B cell (primary cell): ENCODE measurements at regions not wholly inside any gene's neighbourhood (a gene's known extent, or its start where the extent isn't known, plus 50 kb on each side); places are given as distances from the start of the nearest gene placed in this dataset.

Experiments
- ATAC-seq: fragments of 200-7000 bp; cut with Tn5 transposase; one replicate; pipeline ENCODE4 v1.10.0; 2021; ENCODE audit warnings: low read depth, mild to moderate bottlenecking, moderate number of reproducible peaks, moderate library complexity
- CTCF ChIA-PET: fragments of 350-600 bp; sonication (Branson Sonifier 250); formaldehyde crosslinking; loops from one replicate; lab custom pipeline; 2021; ENCODE audit warnings: antibody characterized with exemption, inconsistent platforms; lab: Charles Lee
- POLR2A ChIA-PET: fragments of 350-600 bp; sonication (Branson Sonifier 250); formaldehyde crosslinking; loops from one replicate; lab custom pipeline; 2021; ENCODE audit warnings: antibody characterized with exemption; lab: Charles Lee
- DNase-seq: peaks from one replicate; pipeline ENCODE4 v3.0.0; 2013
- H2AFZ ChIP-seq: 2 replicates; pipeline ENCODE4 v1.6.1; 2012; ENCODE audit warnings: mild to moderate bottlenecking, low read depth, low read length; ENCODE audit not compliant: insufficient read depth, poor library complexity, severe bottlenecking
- H3K27ac ChIP-seq, 2 donors: 1 replicate in 1 of 2; 2 replicates in 1 of 2; pipeline ENCODE4 v1.5.1; 2012 to 2013; ENCODE audit warnings: low read length in 2 of 2, mild to moderate bottlenecking in 2 of 2, moderate library complexity in 1 of 2
- H3K27me3 ChIP-seq, 4 experiments: fragments of 200-600 bp in 1 of 4; sonication (generic) in 1 of 4; replicated peaks in 1 of 4; 1 replicate in 2 of 4; 2 replicates in 2 of 4; pipeline versions ENCODE4 v1.6.1 to v1.7.0; 2013 to 2016; ENCODE audit warnings: low read length in 3 of 4, mild to moderate bottlenecking in 2 of 4, mixed read lengths in 1 of 4, moderate library complexity in 1 of 4; ENCODE audit not compliant: insufficient read depth in 4 of 4, control insufficient read depth in 3 of 4; ENCODE audit errors: control extremely low read depth in 1 of 4
- H3K36me3 ChIP-seq, 2 experiments: replicated peaks in 1 of 2; 1 replicate in 1 of 2; 2 replicates in 1 of 2; pipeline versions ENCODE4 v1.6.1 to v1.7.1; 2013; ENCODE audit warnings: low read length in 1 of 2; ENCODE audit not compliant: insufficient read depth in 2 of 2, control insufficient read depth in 1 of 2; ENCODE audit errors: control extremely low read depth in 1 of 2, extremely low read depth in 1 of 2
- H3K4me1 ChIP-seq, 2 donors: fragments of 200-600 bp in 1 of 2; sonication (generic) in 1 of 2; 1 replicate in 1 of 2; 2 replicates in 1 of 2; pipeline versions ENCODE4 v1.5.1 to v1.6.1; 2013 to 2017; ENCODE audit warnings: low read length in 2 of 2; ENCODE audit not compliant: control insufficient read depth in 2 of 2, insufficient read depth in 2 of 2
- H3K4me2 ChIP-seq: replicated peaks from 2 replicates; pipeline ENCODE3; 2012; ENCODE audit warnings: mild to moderate bottlenecking, low read depth, low read length; ENCODE audit not compliant: poor library complexity, severe bottlenecking
- H3K4me3 ChIP-seq, 5 experiments: fragments of 200-600 bp in 1 of 5; sonication (generic) in 1 of 5; 1 replicate in 3 of 5; 2 replicates in 2 of 5; pipeline versions ENCODE4 v1.5.1 to v1.7.0; 2011 to 2016; ENCODE audit warnings: low read length in 4 of 5, mild to moderate bottlenecking in 4 of 5, low read depth in 2 of 5, control low read depth in 1 of 5, moderate library complexity in 1 of 5; ENCODE audit not compliant: insufficient read depth in 1 of 5; ENCODE audit errors: control extremely low read depth in 1 of 5, extremely low read depth in 1 of 5
- H3K79me2 ChIP-seq: fragments of 200-600 bp; sonication (generic); one replicate; pipeline ENCODE4 v1.6.0; 2016; ENCODE audit warnings: low read length; ENCODE audit not compliant: control insufficient read depth, insufficient read depth
- H3K9ac ChIP-seq: fragments of 200-600 bp; sonication (generic); 2 replicates; pipeline ENCODE4 v1.6.1; 2017; ENCODE audit warnings: mild to moderate bottlenecking, low read length, moderate library complexity
- H3K9me3 ChIP-seq, 3 donors: one replicate each; pipeline versions ENCODE4 v1.6.1 to v1.7.1; 2013; ENCODE audit warnings: low read length in 2 of 3; ENCODE audit not compliant: control insufficient read depth in 2 of 3, insufficient read depth in 1 of 3; ENCODE audit errors: control extremely low read depth in 1 of 3
- H4K20me1 ChIP-seq: 2 replicates; pipeline ENCODE4 v1.6.0; 2012; ENCODE audit warnings: mild to moderate bottlenecking, low read length; ENCODE audit not compliant: insufficient read depth, control insufficient read depth, poor library complexity, severe bottlenecking
- H3K27ac Mint-ChIP-seq: one replicate; pipeline ENCODE4 v1.8.0; 2021; ENCODE audit warnings: mixed read lengths
- H3K27me3 Mint-ChIP-seq: one replicate; pipeline ENCODE4 v1.8.0; 2021; ENCODE audit warnings: mixed read lengths
- H3K4me1 Mint-ChIP-seq: one replicate; pipeline ENCODE4 v1.8.0; 2021; ENCODE audit warnings: mixed read lengths
- H3K4me3 Mint-ChIP-seq: one replicate; pipeline ENCODE4 v1.8.0; 2021; ENCODE audit warnings: mixed read lengths
- H3K9me3 Mint-ChIP-seq: one replicate; pipeline ENCODE4 v1.8.0; 2022; ENCODE audit warnings: mixed read lengths; ENCODE audit not compliant: insufficient read depth
- CTCF ChIP-seq: fragments of 200-600 bp; IDR thresholded peaks from one replicate; pipeline ENCODE4 v1.8.0; 2022; ENCODE audit warnings: antibody characterized with exemption, mild to moderate bottlenecking
- EZH2 ChIP-seq: IDR thresholded peaks from 2 replicates; pipeline ENCODE4 v1.6.1; 2012; ENCODE audit warnings: borderline replicate concordance, low read depth, mild to moderate bottlenecking, moderate library complexity, low read length; ENCODE audit not compliant: insufficient read depth, poor library complexity, severe bottlenecking
- WGBS: methylation state at CpG from one replicate; pipeline ENCODE4 v1.1.5; 2013; ENCODE audit warnings: missing lambda C conversion rate; ENCODE audit not compliant: insufficient coverage; 5-methylcytosine and 5-hydroxymethylcytosine counted together
- intact Hi-C: fragments of 100-400 bp; cut with micrococcal nuclease; formaldehyde crosslinking; loops from one replicate; pipeline ENCODE4 v1.10.0; 2022

- Histone ChIP-seq H3K79me2 (no peaks in the 10 kb centered on the region), H4K20me1 (no peaks in the 10 kb centered on the region), H3K36me3 (no peaks in the 10 kb centered on the region), H3K4me2 (no peak overlapping the region), H3K9me3 (no peaks in the 10 kb centered on the region), H3K4me3 (no peak overlapping the region), H3K9ac (no peak overlapping the region), H3K4me1 (no peaks in the 10 kb centered on the region), H3K27ac (no peak overlapping the region), H3K27me3 (no peaks in the 10 kb centered on the region), H2AFZ (no peak overlapping the region)
- intact Hi-C loops = no loop called here
- DNase-seq (no peak), ATAC-seq (no peak)
- POLR2A ChIA-PET = no interaction called here
- TF ChIP-seq EZH2 = no peak
- no peak for TF ChIP-seq CTCF
- no CpG with 5 or more reads among the region's 1 CpG for WGBS
- no peaks in the 10 kb centered on the region for H3K4me1 Mint-ChIP-seq
- H3K27me3 Mint-ChIP-seq = no peaks in the 10 kb centered on the region
- no peak overlapping the region for H3K4me3 Mint-ChIP-seq
- no peak overlapping the region for H3K27ac Mint-ChIP-seq
- no peaks in the 10 kb centered on the region for H3K9me3 Mint-ChIP-seq
- CTCF ChIA-PET = no interaction called here
These were observed 338.6 kb upstream of the SNX7 start for GRCh38 chr1:98322966-98323365.

- Histone ChIP-seq H3K27ac (no peak overlapping the region), H3K36me3 (no peaks in the 10 kb centered on the region), H3K79me2 (no peaks in the 10 kb centered on the region), H3K9me3 (no peaks in the 10 kb centered on the region), H4K20me1 (no peaks in the 10 kb centered on the region), H2AFZ (no peak overlapping the region), H3K4me2 (no peak overlapping the region), H3K4me1 (no peaks in the 10 kb centered on the region), H3K4me3 (no peak overlapping the region), H3K27me3 (no peaks in the 10 kb centered on the region), H3K9ac (no peak overlapping the region)
- no CpG with 5 or more reads among the region's 1 CpG for WGBS
- DNase-seq (no peak), ATAC-seq (no peak)
- TF ChIP-seq CTCF = no peak
- Mint-ChIP-seq H3K9me3 (no peaks in the 10 kb centered on the region), H3K4me3 (no peak overlapping the region), H3K27ac (no peak overlapping the region), H3K4me1 (no peaks in the 10 kb centered on the region), H3K27me3 (no peaks in the 10 kb centered on the region)
- ChIA-PET POLR2A (no interaction called here), CTCF (no interaction called here)
- intact Hi-C loops = no loop called here
These were observed 339.4 kb upstream of the SNX7 start for GRCh38 chr1:98322086-98322485.
